AG04450 (cell line): ENCODE measurements at regions not wholly inside any gene's neighbourhood (a gene's known extent, or its start where the extent isn't known, plus 50 kb on each side); places are given as distances from the start of the nearest gene placed in this dataset.
A peak's percentile ranks its signal among the peaks of the same experiment; 100 is the strongest.
"Not testable (repeated sequence)": the region's sequence is repeated elsewhere in the genome, so short reads cannot be mapped to it uniquely, and the experiment has no call there.

Experiments
- CTCF ChIA-PET: fragments of 300-600, 350-600 bp; formaldehyde crosslinking; extraction: SDS; loops from one replicate; lab custom pipeline; 2022; ENCODE audit warnings: antibody characterized with exemption, inconsistent platforms; lab: Charles Lee
- POLR2A ChIA-PET: fragments of 350-600 bp; formaldehyde crosslinking; extraction: SDS; loops from one replicate; lab custom pipeline; 2021; ENCODE audit warnings: antibody characterized with exemption, inconsistent platforms; lab: Yijun Ruan, JAX
- DNase-seq: peaks from one replicate; pipeline ENCODE4 v3.0.0-alpha.2; 2011; ENCODE audit warnings: low read depth, low spot score
- H3K27ac ChIP-seq: one replicate; pipeline ENCODE4 v1.5.1; 2012; ENCODE audit warnings: low read depth, low read length, control low read depth
- H3K27me3 ChIP-seq: one replicate; pipeline ENCODE4 v1.6.0; 2012; ENCODE audit warnings: low read length; ENCODE audit not compliant: control insufficient read depth, insufficient read depth
- H3K4me3 ChIP-seq: 2 replicates; pipeline ENCODE4 v1.5.1; 2011; ENCODE audit warnings: mild to moderate bottlenecking, low read depth, low read length, control low read depth
- H3K9me3 ChIP-seq: 2 replicates; pipeline ENCODE4 v1.5.1; 2012; ENCODE audit warnings: low read length; ENCODE audit not compliant: control insufficient read depth, insufficient read depth
- TF ChIP-seq, protein P1 (sequence below): IDR thresholded peaks from 2 replicates; pipeline ENCODE4 v1.5.1; 2011; ENCODE audit warnings: low read depth, low read length, control low read depth, inconsistent platforms

DNA sequence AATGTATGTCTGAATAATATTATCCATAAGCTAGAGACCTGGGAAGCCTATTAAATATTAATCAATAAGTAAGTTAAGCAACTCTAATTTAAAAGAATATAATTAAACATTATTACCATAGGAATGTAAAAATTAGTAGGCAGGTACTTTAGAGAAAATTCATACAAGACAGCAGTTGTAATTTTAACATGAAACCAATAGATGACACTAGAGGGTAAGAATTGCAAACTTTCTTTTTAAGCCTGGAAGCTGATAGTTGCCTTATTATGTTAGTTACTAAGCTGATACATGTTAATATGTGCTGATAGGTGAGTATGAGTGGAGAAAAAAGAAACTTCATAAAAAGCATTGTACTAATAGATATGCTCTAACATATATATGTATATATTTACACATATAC, 1157.4 kb downstream of the FAM133A start:
- TF ChIP-seq, protein P1, sequence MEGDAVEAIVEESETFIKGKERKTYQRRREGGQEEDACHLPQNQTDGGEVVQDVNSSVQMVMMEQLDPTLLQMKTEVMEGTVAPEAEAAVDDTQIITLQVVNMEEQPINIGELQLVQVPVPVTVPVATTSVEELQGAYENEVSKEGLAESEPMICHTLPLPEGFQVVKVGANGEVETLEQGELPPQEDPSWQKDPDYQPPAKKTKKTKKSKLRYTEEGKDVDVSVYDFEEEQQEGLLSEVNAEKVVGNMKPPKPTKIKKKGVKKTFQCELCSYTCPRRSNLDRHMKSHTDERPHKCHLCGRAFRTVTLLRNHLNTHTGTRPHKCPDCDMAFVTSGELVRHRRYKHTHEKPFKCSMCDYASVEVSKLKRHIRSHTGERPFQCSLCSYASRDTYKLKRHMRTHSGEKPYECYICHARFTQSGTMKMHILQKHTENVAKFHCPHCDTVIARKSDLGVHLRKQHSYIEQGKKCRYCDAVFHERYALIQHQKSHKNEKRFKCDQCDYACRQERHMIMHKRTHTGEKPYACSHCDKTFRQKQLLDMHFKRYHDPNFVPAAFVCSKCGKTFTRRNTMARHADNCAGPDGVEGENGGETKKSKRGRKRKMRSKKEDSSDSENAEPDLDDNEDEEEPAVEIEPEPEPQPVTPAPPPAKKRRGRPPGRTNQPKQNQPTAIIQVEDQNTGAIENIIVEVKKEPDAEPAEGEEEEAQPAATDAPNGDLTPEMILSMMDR = peak; percentile 19; the same call in 1 of the 2 replicates
- Histone ChIP-seq H3K27me3 (no peaks in the 10 kb centered on the region), H3K27ac (no peak overlapping the region), H3K4me3 (no peak overlapping the region), H3K9me3 (no peaks in the 10 kb centered on the region)
- POLR2A ChIA-PET = no interaction called here
- CTCF ChIA-PET = interaction anchor here (2.1 kb wide), 1 partner anchor 245 kb away, joined by 12 read pairs; no protein-coding TSS in a partner anchor
- DNase-seq = no peak

DNA sequence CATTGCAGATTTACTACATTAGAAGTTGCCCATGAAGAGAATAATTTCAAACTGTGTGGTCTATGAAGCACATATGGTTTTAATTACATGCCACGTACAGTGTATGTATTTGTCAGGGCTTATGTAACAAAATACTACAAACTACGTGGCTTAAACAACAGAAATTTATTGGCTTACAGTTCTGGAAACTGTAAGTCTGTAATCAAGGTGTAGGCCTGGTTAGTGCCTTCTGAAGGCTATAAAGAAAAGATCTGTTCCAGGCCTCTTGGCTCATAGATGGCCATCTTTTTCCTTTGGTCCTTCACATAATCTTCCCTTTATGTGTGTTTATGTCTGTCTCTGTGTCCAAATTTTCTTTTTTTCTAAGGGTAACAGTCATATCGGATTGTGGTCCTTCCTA, 1160.2 kb downstream of the FAM133A start:
- CTCF ChIA-PET = no interaction called here
- POLR2A ChIA-PET = no interaction called here

DNA sequence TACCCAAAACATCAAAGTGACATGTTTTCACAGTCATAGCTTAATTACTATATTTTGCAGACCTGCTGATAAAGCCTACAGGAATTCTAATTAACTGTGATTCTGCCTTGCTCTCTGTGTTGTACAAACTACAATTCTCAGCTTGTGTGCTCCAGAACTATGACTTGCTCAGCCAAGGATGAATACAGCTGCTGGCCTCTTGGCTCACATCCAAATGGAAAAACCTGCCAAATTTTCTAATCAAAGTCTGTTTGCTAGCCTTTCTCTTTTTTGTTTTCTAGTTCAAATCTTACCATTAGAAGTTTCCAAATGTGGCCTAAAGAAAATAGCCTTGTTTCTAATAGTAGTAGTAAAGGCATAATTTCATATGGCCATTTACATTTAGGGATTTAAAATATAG, 1176.8 kb downstream of the FAM133A start:
- TF ChIP-seq, protein P1 = no peak
- ChIA-PET CTCF (no interaction called here), POLR2A (no interaction called here)
- Histone ChIP-seq H3K9me3 (no peaks in the 10 kb centered on the region), H3K4me3 (no peak overlapping the region), H3K27ac (no peak overlapping the region), H3K27me3 (no peaks in the 10 kb centered on the region)
- no peak for DNase-seq

More for the DNA sequence above, 1160.2 kb downstream of the FAM133A start:
- no peaks in the 10 kb centered on the region for H3K9me3 ChIP-seq
- H3K4me3 ChIP-seq = no peak overlapping the region
- H3K27ac ChIP-seq = no peak overlapping the region
- DNase-seq = no peak
- TF ChIP-seq, protein P1 = no peak
- H3K27me3 ChIP-seq = no peaks in the 10 kb centered on the region

DNA sequence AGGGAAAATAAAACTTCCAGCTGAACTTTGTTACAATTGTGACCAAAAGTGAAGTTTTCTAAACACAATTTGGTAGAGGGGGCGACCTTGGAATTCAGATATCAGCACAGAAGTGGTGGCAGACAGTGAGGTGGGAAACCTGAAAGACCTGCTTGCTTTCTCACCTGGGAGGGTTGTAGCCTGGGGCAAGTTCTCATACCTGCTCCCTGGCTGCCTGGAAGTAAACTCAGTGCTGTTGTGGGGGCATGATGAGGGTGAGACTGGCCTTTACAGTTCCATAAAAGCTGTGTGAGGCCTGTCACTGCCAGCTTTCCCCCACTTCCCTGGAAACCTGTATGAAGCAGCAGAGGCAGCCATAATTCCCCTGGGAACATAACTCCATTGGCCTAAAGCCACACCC, 1180.2 kb downstream of the FAM133A start:
- Histone ChIP-seq H3K27ac (no peak overlapping the region), H3K9me3 (no peaks in the 10 kb centered on the region), H3K27me3 (no peaks in the 10 kb centered on the region), H3K4me3 (no peak overlapping the region)
- POLR2A ChIA-PET = no interaction called here
- TF ChIP-seq, protein P1 = no peak
- CTCF ChIA-PET = no interaction called here
- DNase-seq = no peak

DNA sequence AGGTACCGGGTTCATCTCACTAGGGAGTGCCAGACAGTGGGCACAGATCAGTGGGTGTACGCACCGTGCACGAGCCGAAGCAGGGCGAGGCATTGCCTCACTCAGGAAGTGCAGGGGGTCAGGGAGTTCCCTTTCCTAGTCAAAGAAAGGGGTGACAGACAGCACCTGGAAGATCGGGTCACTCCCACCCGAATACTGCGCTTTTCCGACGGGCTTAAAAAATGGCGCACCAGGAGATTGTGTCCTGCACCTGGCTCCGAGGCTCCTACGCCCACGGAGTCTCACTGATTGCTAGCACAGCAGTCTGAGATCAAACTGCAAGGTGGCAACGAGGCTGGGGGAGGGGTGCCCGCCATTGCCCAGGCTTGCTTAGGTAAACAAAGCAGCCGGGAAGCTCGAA, 1188.5 kb downstream of the FAM133A start:
- H3K27me3 ChIP-seq, H3K27ac ChIP-seq, CTCF ChIA-PET, POLR2A ChIA-PET, DNase-seq, H3K4me3 ChIP-seq, H3K9me3 ChIP-seq: not testable (repeated sequence)

DNA sequence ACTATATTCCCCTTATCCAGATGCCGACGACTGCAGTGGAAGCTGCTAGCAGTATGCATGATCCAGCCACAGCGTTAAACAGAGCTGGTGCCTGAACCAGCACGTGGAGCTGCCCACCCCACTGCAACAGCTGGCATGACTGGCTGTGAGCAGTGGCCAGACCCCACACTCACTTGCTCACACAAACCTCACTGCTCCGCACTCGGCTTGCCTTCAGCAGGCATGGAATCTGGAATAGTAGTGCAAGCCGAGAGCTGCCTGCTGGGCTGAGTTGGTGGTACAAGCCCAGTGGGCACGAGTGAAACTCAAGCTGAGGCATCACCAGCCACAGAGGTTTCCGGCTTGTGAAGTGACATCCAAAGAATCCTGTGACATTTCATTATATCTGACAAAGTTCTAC, 1197.6 kb downstream of the FAM133A start:
- H3K4me3 ChIP-seq = no peak overlapping the region
- ChIA-PET POLR2A (no interaction called here), CTCF (no interaction called here)
- DNase-seq = no peak
- TF ChIP-seq, protein P1 = no peak
- no peak overlapping the region for H3K27ac ChIP-seq
- H3K27me3 ChIP-seq = no peaks in the 10 kb centered on the region
- peaks cover 5% of the 10 kb centered on the region; the same call in 1 of the 2 replicates for H3K9me3 ChIP-seq
